HG03159 (cell line): ENCODE measurements at regions not wholly inside any gene's neighbourhood (a gene's known extent, or its start where the extent isn't known, plus 50 kb on each side); places are given as distances from the start of the nearest gene placed in this dataset.

Source experiments
- ATAC-seq: cut with Tn5 transposase; IDR thresholded peaks from one replicate; pipeline ENCODE4 v1.9.1; 2021; ENCODE audit warnings: mild to moderate bottlenecking, moderate library complexity; ENCODE audit not compliant: unreplicated experiment

DNA sequence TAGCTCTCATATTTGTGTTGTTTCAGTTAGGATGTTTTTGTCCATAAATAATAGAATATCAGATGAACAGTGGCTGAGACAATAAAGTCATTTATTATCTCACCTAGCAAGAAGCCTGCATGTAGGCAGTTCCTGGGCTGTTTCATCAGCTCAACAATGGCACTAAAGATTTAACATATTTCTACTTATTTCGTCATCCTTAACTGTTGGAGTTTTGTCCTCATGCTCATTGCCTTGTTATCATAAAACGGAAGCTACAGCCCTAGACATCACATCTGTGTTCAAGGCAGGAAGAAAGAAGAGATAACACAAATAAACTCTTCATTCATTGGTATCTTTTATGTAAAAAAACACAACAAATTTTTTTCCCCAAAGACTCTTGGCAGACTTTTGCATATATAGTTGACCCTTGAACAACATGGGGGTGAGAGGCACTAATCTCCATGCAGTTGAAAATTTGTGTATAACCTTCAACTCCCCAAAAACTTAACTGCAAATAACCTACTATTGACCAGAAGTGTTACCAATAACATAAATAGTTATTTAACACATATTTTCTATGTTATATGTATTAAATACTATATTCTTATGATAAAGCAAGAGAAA, 277.2 kb upstream of the ADRA1B start:
- ATAC-seq = no peak

- no peak for ATAC-seq
Measured at GRCh38 chr5:159639590-159639989, 276.7 kb upstream of the ADRA1B start.

DNA sequence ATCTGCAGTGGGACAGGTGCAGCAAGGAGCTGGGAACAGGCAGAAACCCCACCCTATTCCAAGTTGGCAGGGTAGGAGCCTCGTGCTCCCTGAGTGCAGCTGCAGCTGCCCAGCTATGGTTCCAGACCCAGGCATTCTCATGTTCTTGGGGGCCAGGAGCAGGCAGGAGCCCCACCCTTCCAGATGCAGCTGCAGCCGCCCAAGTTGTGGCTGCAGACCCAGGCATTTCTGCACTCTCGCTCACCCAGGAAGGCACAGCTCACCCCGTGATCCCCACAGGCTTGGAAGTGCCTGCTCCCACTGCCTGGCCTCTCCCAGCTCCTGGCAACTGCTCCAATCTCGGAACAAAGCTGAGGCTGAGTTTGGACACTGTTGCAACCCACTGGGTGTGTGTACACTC, 275.8 kb upstream of the ADRA1B start:
- ATAC-seq = no peak

DNA sequence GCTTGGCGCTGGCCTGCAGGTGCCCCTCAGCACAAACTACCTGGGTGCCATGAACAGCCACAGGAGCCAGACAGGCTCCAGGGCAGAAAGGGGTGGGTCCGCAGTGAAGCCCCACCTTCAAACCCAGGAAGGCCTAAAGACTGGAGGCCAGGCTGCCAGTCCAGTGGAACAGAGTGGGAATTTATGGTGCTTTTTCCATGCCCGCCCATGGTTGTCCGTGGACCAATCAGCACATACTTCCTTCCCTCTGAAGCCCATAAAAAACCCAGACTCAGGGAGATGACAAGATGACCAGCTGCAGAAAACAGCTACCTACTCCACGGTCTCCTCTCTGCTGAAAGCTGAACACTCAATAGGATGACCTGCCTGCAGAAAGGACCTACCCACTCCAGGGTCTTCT, 275.4 kb upstream of the ADRA1B start:
- no peak for ATAC-seq

- no peak for ATAC-seq
Measured at GRCh38 chr5:159641371-159642039, 274.8 kb upstream of the ADRA1B start.

- no peak for ATAC-seq
Measured at GRCh38 chr5:159642379-159642778, 273.9 kb upstream of the ADRA1B start.

- ATAC-seq = no peak
Measured at GRCh38 chr5:159644053-159644452, 272.2 kb upstream of the ADRA1B start.

DNA sequence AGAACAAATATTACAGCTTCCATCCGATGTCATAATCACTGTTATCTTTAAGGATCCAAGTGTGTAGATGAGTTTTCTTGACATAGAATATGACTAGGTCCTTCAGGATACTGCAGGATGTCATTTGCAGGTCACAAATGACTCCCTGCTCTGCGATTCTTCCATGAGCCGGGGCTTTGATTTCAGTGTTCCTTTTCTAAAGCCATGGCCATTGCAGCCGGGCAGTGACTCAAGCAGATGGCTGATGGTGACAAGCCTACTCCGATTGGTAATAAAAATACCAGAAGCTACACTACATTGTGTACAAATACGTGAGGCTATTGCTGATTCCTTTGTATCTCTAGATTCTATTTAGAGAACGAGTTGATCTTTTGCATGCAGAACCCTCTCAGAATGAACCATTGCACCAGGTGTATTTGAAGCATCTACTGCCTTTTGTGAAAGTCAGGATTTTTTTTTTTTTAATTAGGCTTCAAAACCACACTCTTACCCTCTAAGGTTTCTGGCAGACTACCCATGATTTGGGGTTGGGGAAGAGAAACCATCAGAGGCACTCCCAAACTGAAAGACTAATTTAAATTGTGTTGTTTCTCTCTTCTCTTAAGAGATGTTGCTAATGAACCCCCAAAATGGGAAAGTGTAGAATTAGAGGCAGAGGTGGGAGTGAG, 271.0 kb upstream of the ADRA1B start:
- no peak for ATAC-seq

DNA sequence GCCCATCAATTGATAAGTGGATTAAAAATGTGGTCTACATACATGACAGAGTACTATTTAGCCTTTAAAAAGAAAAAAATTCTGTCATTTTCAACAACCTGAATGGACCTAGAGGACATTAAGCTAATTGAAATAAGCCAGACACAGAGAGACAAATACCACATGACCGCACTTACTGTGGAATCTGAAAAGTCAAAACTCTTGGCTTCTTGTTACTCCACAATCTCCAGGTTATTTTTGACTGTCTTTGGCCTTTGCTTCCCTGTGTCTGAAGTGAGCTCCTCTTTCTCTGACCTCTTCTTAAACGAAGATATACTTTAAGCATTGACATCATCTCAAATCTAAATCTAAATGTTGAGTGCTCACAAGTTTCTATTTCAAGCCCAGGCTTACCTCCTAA, 265.5 kb upstream of the ADRA1B start:
- no peak for ATAC-seq

DNA sequence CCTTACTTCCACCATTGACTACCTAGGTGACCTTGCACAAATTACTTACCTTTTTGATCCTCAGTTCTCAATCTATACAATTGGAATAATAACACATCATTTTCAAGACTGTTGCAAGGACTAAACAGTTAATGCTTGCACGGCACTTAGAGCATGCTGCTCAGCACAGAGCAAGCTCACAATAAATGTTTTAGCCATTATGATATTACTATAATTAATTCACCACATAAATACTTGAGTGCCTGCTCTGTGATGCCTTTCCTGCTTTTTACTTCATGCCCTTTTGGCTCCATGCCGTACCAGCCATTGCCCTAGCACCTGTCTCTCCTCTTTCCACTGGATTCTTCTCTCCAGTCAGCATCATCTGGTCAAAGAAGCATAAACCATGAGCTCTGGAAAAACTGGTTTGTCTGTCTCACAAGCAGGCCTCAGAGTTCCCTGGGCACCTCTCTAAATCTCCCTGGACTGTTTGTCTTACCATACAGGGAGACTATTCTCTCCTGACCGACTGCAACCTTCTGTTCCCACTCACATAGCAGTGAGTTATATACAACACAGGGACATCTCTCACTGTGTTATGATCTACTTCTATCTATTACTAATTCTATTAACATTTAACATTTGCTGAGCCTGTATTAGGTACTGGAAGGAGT, 260.4 kb upstream of the ADRA1B start:
- no peak for ATAC-seq

GRCh38 chr5:159657298-159657697, 259.0 kb upstream of the ADRA1B start:
- no peak for ATAC-seq

GRCh38 chr5:159657771-159658170, 258.5 kb upstream of the ADRA1B start:
- no peak for ATAC-seq

DNA sequence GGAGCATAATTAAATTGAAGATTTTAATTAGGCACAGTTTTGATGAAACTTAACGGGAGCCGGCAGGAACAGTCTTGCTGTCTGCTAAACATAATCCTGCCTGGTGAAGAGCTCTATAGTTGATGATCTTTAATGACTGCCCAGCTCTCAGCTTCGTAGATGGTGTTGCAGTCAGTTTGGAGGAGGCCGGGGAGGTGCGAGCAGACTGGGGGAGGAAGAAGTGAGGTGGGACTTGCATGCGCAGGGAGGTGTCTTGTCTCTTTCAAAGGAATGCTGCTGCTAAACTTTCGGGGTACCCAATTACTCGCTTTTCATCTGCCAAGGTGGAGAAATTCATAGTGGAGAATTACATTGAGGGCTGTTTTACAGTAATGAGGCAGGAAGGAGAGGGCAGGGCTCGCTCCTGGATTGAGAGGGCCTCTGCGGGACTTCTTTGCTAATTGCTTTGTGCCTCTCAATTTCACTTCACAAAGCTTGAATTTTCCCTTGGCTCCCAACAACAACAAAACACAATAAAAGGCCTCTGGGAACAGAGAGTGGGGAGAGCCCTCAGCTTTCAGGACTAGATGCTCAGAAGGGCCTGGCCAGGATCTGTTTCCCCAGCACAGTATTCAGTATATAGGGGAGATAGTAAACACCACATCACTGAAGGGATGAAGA, 257.9 kb upstream of the ADRA1B start:
- ATAC-seq = no peak

GRCh38 chr5:159660401-159660800, 255.9 kb upstream of the ADRA1B start:
- ATAC-seq = no peak

DNA sequence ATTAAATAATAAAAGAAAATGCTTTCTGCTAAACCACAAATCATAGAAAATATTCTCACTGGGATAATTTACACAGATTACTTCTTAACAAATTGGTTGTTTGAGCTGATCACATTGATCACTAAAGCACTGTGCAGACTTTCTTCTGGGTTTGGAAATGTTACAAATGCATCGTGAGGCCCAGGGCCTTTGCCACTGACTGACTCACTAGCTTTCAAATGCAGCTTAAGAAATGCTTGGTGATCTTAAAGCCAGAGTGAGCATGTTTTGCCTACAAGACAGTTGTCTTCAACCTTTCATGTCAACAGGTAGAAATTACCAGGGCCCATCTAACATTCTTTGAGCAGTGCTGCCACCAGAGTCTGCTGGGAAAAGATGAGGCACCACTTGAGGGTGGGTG, 252.3 kb upstream of the ADRA1B start:
- ATAC-seq = no peak

DNA sequence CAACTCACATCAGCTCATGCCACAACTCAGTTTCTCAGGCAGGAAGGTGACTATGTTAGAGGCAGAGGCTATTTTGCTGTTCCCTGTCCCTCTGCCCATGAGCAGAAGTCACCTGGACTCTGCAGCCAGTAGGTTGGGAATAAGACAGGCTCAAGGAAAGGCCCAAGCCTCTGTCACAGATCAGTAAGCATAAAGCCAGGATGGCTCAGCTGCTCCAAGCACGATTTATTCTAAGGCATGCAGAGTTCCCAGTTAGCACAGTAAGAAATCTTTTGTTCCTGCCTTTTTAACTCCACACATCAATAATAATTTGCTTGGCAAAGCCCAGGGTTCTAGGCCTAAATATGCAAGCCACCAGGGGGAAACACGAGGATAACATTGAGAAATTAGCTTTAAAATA, 249.0 kb upstream of the ADRA1B start:
- ATAC-seq = no peak

- no peak for ATAC-seq
Measured at GRCh38 chr5:159668556-159668955, 247.7 kb upstream of the ADRA1B start.

GRCh38 chr5:159669559-159669958, 246.7 kb upstream of the ADRA1B start:
- ATAC-seq = no peak

DNA sequence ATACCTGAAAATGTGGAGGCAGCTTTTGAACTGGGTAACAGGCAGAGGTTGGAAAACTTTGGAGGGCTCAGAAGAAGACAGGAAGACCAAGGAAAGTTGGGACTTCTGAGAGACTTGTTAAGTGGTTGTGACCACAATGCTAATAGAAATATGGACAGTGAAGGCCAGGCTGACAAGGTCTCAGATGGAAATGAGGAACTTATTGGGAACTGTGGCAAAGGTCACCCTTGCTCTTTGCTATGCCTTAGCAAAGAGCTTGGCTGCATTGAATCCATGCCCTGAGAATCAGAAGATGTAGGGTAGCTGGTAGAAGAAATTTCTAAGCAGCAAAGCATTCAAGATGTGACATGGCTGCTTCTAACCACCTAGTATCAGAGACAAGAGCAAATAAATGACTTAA, 244.4 kb upstream of the ADRA1B start:
- ATAC-seq = no peak

DNA sequence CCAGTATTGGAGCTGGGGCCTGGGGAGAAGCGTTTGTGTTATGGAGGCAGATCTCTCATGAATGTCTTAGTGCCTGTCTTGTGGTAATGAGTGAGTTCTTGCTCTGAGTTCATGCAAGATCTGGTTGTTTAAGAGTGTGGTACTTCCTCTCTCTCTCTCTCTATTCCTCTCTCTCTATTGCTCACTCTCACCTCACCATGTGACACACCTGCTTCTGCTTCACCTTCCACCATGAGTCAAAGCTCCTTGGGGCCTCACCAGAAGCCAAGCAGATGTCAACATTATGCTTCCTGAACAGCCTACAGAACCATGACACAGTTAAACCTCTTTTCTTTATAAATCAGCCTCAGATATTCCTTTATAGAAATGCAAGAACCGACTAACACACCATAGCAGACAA, 242.7 kb upstream of the ADRA1B start:
- ATAC-seq = no peak

- ATAC-seq = no peak
Measured at GRCh38 chr5:159678657-159679392, 237.5 kb upstream of the ADRA1B start.
